Activated CD4-positive, alpha-beta T cell treated with anti-CD3 and anti-CD28 coated beads for 4 hours (primary cell): ENCODE measurements at regions not wholly inside any gene's neighbourhood (a gene's known extent, or its start where the extent isn't known, plus 50 kb on each side); places are given as distances from the start of the nearest gene placed in this dataset.
"Not testable (repeated sequence)": the region's sequence is repeated elsewhere in the genome, so short reads cannot be mapped to it uniquely, and the experiment has no call there.

Source experiments
- DNase-seq, 2 donors: peaks; one replicate each; pipeline ENCODE4 v3.0.0-alpha.2; 2020

- no peak for DNase-seq
These were observed 300.4 kb upstream of the CLEC14A start for GRCh38 chr14:38556252-38556651.

GRCh38 chr14:38554026-38554425 lies 298.1 kb upstream of the CLEC14A start:
- DNase-seq, result no peak

- DNase-seq, result no peak
These were observed 297.7 kb upstream of the CLEC14A start for GRCh38 chr14:38553586-38553985.

- no peak for DNase-seq
These were observed 293.7 kb upstream of the CLEC14A start for GRCh38 chr14:38549564-38549963.

- no peak for DNase-seq
These were observed 292.1 kb upstream of the CLEC14A start for GRCh38 chr14:38547961-38548490.

GRCh38 chr14:38546932-38547551 lies 291.1 kb upstream of the CLEC14A start:
- DNase-seq, result no peak

GRCh38 chr14:38544776-38545175 lies 288.9 kb upstream of the CLEC14A start:
- no peak for DNase-seq

- DNase-seq, result not testable (repeated sequence)
These were observed 288.0 kb upstream of the CLEC14A start for GRCh38 chr14:38543851-38544250.

GRCh38 chr14:38538053-38538452 lies 282.2 kb upstream of the CLEC14A start:
- DNase-seq, result not testable (repeated sequence)

- DNase-seq, result no peak
These were observed 280.6 kb upstream of the CLEC14A start for GRCh38 chr14:38536376-38537038.

- no peak for DNase-seq
These were observed 272.7 kb upstream of the CLEC14A start for GRCh38 chr14:38528582-38528981.

- no peak for DNase-seq
These were observed 271.6 kb upstream of the CLEC14A start for GRCh38 chr14:38527502-38527878.

- no peak for DNase-seq
These were observed 271.1 kb upstream of the CLEC14A start for GRCh38 chr14:38526826-38527501.

- no peak for DNase-seq
These were observed 269.0 kb upstream of the CLEC14A start for GRCh38 chr14:38524636-38525509.

- DNase-seq, result no peak
These were observed 266.8 kb upstream of the CLEC14A start for GRCh38 chr14:38522724-38523123.

GRCh38 chr14:38521591-38521990 lies 265.7 kb upstream of the CLEC14A start:
- DNase-seq, result no peak

- DNase-seq, result no peak
These were observed 261.5 kb upstream of the CLEC14A start for GRCh38 chr14:38517426-38517825.

GRCh38 chr14:38512236-38512635 lies 256.3 kb upstream of the CLEC14A start:
- DNase-seq, result no peak

- DNase-seq, result no peak
These were observed 251.4 kb upstream of the CLEC14A start for GRCh38 chr14:38507299-38507698.

GRCh38 chr14:38505973-38506249 lies 250.0 kb upstream of the CLEC14A start:
- DNase-seq, result no peak

GRCh38 chr14:38505221-38505972 lies 249.5 kb upstream of the CLEC14A start:
- no peak for DNase-seq

- no peak for DNase-seq
These were observed 248.3 kb upstream of the CLEC14A start for GRCh38 chr14:38504175-38504574.

GRCh38 chr14:38502239-38502638 lies 246.3 kb upstream of the CLEC14A start:
- no peak for DNase-seq
